ENCODE measurements at regions not wholly inside any gene's neighbourhood (a gene's known extent, or its start where the extent isn't known, plus 50 kb on each side); places are given as distances from the start of the nearest gene placed in this dataset.

DNA sequence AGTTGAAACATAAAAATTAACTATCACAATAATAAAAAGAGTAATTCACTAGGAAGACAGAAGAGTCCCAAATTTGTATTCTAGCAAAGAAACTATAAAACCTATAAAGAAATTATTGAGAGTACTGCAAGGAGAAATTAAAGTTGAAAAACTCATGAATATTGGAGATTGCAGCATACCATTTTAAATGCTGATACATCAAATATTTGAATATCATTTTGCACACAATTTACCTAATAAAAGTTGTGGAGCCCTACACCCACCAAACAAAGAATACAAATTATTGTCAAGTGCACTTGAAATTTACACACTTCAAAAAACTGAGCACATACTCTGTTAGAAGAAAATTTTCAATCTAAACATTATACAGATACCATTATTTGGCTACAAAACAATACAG, 531.6 kb upstream of the SMIM21 start:
- H3K4me3 ChIP-seq (ENCODE audit: low read depth, low read length) = no peak overlapping the region
- TF ChIP-seq, protein P1, sequence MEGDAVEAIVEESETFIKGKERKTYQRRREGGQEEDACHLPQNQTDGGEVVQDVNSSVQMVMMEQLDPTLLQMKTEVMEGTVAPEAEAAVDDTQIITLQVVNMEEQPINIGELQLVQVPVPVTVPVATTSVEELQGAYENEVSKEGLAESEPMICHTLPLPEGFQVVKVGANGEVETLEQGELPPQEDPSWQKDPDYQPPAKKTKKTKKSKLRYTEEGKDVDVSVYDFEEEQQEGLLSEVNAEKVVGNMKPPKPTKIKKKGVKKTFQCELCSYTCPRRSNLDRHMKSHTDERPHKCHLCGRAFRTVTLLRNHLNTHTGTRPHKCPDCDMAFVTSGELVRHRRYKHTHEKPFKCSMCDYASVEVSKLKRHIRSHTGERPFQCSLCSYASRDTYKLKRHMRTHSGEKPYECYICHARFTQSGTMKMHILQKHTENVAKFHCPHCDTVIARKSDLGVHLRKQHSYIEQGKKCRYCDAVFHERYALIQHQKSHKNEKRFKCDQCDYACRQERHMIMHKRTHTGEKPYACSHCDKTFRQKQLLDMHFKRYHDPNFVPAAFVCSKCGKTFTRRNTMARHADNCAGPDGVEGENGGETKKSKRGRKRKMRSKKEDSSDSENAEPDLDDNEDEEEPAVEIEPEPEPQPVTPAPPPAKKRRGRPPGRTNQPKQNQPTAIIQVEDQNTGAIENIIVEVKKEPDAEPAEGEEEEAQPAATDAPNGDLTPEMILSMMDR (IDR thresholded peaks at IDR 0.05; ENCODE audit: low read depth, low read length) = no peak

DNA sequence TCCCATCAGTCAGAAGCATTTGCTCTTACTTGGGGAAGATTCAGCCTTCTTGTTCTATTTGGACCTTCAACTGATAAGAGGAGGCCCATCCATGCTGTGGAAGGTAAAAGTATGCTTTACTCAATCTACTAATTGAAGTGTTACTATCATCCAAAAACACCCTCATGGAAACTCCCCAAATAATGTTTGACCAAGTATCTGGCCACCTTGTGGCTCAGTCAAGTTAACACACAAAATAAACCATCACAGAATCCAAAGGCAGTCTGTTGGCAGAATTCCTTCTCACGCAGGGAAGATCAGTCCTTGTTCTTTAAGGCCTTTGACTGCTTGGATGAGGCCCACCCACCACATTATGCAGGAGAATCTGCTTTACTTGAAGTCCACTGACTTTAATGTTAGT, 531.2 kb upstream of the SMIM21 start:
- H3K4me3 ChIP-seq (ENCODE audit: low read depth, low read length) = no peak overlapping the region
- TF ChIP-seq, protein P1 (IDR thresholded peaks at IDR 0.05; ENCODE audit: low read depth, low read length) = no peak

DNA sequence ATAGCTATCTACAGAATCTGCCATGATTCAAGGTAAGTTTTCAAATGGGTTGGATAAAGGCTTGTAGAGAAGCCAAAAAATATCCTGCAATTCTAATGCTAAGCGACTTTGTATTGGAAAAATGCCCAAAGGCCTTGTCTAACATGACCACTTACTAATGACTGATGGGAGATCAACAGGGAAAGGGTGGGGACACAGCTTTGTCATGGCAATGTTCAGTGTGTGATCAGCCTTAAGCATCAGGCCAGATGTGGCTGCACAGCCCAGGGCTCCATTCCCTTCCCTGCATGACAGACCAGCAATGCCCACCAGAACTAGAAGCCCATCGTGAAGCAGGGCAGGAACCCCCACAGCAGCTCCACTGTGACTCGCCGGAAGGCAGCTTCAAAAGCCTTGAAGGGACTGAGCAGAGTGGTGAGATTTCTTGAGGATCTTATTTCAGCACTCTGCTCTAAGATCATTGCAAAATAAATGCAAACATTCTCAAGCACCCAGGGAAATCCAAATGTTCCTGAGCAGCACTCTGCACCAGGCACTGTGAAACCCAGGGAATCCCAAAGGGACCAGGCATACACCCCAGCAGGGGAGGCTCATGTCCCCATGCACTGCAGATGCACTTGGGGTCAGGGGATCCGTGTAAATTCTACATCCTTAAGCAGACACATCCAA, 517.9 kb upstream of the SMIM21 start:
- TF ChIP-seq, protein P1 (IDR thresholded peaks at IDR 0.05; ENCODE audit: low read depth, low read length) = no peak
- H3K4me3 ChIP-seq (ENCODE audit: low read depth, low read length) = no peak overlapping the region

DNA sequence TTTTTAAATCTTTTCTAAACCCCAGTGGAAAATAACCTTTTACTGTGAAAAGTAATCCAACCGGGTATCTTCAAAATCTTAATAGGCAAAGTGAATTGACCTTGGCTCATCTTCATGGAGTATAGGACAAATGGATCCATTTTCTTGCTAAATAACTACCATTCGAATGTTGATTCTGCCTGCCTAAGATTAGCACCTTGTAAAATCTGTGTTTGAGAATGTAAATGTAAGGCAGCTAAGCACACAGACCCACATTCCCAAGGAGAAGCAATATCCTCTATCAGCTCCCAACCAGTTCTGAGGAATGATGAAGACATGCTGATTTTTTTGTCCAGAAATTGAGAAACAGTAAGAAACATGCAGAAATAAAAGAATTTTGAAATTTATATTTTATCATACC, 509.8 kb upstream of the SMIM21 start:
- no peak overlapping the region for H3K4me3 ChIP-seq (ENCODE audit: low read depth, low read length)
- TF ChIP-seq, protein P1 (IDR thresholded peaks at IDR 0.05; ENCODE audit: low read depth, low read length) = no peak

DNA sequence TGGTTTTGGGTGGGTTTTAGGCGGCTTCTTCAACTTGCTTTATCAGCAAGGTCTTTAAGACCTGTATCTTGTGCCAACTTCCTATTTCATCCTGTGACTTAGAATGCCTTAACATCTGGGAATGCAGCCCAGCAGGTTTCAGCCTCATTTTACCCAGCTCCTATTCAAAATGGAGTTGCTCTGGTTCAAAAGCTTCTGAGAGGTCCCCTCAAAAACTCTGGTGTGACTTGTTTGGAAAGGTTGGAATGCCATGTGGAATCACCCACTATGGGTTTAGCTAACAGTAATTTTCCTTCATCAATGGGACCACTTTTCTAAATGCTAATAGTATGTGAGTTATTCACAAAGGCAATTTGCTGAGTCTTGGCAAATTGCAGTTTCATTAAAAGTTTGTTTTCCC, 509.4 kb upstream of the SMIM21 start:
- TF ChIP-seq, protein P1 (IDR thresholded peaks at IDR 0.05; ENCODE audit: low read depth, low read length) = no peak
- H3K4me3 ChIP-seq (ENCODE audit: low read depth, low read length) = no peak overlapping the region

DNA sequence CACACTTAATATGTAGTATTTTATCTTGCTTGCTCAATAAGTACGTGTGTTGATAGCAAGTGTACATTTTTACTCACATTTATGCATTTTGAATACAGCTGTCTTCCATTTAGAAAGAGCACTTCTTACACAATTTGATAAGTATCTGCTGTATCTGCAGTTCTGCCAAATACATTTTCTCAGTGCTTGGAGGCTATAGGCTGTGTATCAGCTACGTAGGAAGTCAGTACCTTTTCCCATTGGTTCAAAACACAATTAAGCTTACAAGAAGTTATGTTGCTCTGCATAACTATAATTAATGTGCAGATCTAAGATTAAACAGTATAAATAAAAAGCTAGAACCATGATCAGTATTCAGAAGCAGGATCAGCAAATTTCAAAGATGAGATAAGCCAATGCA, 503.6 kb upstream of the SMIM21 start:
- H3K4me3 ChIP-seq (ENCODE audit: low read depth, low read length) = no peak overlapping the region
- TF ChIP-seq, protein P1 (IDR thresholded peaks at IDR 0.05; ENCODE audit: low read depth, low read length) = no peak

DNA sequence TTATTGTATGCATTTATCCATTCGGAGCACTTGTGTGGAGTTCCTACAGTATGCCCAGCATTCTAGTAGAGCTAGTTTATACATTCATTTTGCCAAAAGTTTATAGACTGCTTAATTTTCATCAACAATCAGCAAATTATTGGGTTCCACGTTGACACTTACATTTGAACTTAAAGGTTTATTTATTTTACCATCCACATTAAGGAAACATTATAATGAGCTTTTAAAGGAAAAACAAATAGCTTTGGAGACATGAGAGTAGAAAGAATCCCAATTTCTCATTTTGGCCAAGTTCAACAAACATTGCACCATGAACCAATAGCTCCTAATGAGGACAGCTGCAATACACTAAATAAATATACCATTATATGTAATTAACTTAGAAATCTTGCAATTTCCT, 501.2 kb upstream of the SMIM21 start:
- TF ChIP-seq, protein P1 (IDR thresholded peaks at IDR 0.05; ENCODE audit: low read depth, low read length) = no peak
- no peak overlapping the region for H3K4me3 ChIP-seq (ENCODE audit: low read depth, low read length)
